HG03108 (cell line): ENCODE measurements at regions not wholly inside any gene's neighbourhood (a gene's known extent, or its start where the extent isn't known, plus 50 kb on each side); places are given as distances from the start of the nearest gene placed in this dataset.

Source experiments
- ATAC-seq: cut with Tn5 transposase; IDR thresholded peaks from one replicate; pipeline ENCODE4 v1.9.1; 2021; ENCODE audit warnings: moderate library complexity; ENCODE audit not compliant: unreplicated experiment

DNA sequence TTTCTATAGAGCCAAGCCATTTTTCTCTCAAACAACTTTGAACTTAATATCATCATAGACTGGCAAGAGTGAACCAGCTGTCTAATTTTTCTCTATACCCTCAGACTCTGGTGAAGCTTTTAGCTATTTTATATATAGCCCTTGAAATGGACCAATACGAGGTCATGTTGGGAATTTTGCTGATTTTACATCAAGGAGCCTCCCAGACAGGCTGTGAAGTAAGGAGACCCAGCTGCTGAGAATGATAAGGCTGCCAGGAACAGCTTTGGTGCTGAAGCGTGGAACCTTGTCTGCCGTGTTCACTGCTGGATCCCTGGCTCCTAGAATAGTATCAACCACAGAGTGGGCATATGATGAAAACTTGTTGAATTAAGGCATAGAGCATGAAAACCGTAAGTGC is 326.2 kb upstream of the NAV3 start:
- no peak for ATAC-seq

DNA sequence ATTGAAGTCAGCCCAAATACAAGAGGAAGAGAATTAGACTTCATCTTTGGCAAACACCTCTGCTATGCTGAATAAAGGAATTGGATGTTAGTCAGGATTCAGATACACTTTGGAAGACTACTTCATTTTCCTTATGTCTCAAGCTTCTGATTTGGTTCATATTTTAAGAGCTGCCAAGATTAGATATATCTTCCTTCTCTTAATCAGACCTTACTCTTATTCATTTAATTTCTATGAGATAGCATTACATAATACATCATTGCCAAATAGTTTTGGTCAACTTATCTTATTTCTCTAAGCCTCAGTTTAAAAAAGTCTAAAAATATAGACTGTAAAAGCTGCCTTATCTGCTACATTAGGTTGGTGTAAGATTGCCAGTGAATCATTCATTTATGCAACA is 330.6 kb upstream of the NAV3 start:
- no peak for ATAC-seq

DNA sequence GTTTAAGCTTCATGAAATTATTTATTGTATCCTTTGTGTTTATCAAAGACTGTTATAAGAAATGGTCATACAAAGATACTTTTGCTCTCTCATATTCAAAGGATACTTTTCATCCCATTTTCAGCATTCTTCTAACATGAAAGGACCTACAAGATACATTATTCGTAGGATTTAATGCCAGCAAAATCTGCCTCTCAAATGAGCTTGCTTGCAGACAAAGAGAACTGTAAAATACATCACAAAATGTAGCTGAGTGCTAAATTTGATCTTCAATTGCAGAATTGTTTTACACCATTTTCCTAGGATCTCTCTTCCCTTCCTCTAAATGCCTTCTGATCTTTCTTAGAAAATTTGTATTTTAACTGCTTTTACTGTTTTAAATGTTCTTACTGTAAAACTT is 333.0 kb upstream of the NAV3 start:
- no peak for ATAC-seq

DNA sequence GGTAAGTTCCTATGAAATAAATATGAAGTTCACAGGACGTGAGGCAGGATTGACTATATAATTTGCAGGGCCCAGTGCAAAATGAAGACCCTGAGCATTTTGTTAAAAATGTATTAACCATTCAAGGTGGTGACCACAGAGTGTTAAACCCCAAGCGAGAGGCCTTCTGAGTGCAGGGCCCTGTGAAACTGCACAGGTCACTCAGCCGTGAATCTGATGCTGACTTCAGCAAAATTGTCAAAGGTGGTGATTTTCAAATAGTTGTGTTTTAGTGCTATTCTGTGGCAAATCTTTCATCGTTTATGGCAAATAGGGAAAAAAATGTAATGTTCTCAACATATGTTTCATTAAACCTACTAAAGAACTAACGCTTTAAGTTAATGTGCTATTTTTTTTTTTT is 334.0 kb upstream of the NAV3 start:
- ATAC-seq, result no peak

DNA sequence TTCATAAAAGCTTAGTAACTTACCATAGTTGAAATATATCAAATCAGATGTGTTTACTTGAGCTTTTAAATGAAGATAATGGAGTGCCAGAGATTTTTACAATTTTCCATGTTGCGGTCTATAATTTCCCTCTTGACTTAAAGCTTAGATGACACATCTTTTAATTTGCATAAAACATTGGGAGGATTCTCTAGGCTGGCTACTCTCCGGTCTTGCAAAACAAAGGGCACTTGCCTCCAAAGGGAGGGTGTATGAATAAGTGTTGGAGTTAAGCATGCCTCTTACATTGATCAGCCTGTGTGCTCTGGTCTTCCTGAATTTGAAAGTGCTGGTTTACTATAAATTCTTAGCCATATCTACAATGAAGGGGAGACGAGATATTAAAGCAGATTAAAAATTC is 336.4 kb upstream of the NAV3 start:
- no peak for ATAC-seq

DNA sequence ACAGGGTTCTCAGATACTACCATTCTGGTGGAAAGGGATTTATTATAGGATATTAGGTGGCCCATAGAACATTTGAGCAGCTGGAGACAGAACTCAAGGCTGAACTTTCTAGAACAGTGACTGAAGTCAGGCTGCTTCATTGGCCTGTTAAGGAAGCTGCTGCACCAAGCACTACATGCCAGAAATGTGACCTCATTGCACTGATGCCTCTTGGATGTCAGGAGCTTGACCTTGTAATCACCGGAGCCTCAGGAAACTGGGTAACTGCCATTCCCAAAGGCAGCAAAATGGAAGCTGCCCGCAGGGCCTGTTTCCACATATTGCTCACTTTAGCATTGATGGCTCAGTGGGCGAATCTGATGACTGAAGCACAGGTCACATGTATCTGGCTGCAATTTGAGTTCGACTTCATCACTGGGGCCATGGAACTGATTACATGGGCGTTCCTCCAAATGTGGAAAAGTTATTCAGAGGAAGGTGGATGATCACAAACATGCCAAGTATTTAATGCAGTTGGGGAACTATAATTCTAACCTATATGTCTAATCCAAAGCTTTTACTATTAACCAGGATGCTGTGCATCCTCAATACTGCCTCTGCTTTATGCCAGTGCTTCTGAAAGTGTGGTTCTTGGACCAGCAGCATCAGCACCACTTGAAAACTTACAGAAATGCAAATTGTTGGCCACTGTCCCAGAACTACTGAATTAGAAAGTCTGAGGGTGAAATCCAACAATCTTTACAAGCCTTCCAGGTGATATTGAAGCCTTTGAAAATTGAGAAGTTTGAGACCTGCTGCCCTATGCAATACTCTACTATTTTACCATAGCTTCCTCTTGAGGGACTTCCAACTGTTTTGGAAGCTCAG is 337.2 kb upstream of the NAV3 start:
- no peak for ATAC-seq

DNA sequence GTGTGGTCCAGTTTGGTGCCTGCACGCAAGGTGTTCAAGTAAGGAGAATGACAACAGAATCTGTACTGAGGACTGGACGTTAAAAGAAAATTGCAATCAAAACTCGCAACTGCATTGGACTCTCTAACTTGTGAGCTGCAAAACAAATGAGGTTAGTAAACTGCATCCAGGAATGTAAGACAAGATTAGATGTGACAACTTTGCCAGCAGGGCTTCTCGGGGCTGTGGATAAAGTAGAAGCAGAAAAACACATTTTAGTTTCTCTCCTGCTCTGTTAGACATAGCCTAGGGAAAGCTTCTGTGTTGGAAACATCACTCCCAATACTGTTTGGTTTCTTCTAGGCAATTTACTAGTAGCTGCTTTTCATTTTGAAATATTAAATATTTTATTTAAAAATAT is 338.2 kb upstream of the NAV3 start:
- ATAC-seq, result no peak

DNA sequence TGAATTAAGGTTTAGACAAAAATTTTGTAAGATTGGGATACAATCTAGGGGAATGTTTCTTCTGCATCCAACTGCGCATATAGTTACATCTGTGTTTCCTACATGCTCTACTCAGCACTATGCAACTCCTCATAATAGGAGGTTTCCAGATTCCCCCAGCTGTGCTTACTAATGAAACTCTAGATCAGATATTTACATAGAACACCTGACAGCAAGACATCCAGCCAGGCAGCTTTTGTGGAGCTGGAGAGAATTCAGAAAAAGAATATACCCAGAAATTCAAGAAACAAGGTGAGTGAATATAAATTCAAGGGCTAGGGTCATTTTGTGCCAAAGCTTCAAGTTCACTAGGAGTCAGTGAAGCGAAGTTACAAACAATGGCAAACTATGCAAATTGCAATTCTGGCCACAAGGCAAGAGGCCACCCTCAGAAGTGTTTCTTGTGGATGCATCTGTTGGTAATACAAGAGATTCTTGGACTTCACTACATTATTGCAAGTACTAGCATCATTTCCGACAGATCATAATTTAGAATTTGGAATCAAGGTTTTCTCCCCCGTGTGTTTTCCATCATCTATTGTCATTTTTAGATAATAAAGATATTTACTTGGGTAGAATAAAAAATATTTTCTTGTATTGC is 341.2 kb upstream of the NAV3 start:
- no peak for ATAC-seq

GRCh38 chr12:77488041-77488620 is 342.6 kb upstream of the NAV3 start:
- no peak for ATAC-seq

- no peak for ATAC-seq
These were observed 343.8 kb upstream of the NAV3 start for GRCh38 chr12:77486872-77487271.

DNA sequence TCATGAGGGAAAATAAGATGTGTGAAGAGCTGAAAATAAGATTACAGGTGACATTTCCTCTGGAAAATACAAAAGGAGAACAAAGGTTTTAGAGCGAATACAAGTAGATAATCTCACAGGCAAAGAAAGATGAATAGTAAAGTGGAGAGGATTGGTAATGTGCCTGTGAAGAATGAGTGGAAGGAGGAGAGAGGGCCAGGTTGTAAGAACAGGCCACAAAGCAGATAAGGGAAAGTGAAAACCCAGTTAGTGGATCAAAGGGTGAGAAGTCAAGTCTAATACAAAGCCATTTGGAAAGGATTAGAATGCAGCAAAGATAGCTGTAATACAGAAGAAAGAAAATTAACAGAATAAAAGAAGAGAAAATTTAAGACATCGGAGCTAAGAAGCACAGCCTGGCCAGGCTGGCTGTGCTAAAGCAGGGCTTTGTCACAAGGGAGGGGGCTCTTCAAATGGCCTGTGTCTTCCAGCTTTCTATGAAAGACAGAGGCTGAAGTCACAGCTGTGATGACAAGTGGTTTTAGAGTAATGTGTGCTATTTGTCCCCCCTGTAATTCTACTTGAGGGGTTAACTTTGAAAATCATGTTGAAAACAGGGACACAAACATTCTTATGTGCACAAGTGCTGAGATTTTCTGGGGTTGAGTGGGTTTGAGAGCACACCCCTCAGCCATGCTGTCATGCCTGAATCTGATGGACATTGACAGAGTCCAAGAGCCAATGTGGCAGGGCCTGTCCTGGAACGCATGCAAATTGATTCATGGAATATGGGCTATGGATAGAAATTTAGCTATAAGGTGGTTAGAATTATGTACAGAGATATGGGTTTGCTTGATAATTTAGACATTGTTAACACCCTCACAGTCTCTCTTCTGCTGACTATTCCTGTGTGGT is 344.5 kb upstream of the NAV3 start:
- no peak for ATAC-seq

GRCh38 chr12:77481687-77482086 is 349.0 kb upstream of the NAV3 start:
- ATAC-seq, result no peak

DNA sequence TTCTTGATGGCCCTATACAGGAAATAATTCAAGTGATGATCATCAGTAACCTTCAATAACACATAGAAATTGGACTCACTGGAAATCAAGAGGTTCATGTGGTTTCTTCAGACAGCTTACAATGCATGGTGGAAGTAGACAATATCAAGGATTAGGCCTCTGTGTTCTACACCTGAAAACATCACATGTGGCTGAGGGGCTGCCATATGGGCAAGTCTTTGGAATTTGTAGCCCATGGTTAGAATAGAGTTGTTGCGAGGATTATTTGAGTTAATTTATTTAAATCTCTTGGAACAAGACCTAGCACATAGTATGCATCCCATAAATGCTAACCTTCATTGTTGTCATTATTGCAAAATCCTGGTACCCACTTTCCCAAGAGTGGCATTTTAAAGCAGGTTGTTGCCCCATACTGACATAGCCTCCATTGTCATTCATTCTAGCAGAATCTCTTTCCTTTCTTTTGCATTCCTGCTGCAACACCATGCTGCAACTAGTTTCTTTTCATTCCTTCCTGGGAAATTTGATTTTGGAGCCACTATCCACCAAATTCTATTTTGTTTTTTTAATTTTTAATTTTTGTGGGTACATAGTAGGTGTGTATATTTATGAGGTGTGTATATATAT is 352.7 kb upstream of the NAV3 start:
- ATAC-seq, result no peak

DNA sequence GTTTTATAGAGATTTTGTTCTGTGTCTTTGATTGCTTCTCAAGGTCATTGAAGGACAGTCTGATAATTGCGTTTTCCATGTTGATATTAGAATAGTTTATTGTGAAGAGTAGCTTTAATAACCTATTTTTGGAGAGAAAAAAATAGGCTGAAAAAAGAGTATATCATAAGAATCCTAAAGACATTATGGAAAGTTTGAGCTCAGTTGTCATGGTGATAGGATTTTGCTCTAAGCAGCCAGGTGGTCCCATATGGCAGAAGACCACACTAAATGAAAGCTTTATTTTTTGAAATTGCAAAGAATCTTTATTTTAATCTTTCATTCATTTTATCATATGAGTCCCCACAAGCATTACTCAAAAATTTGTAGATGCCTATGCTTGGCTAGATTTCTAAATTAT is 358.9 kb upstream of the NAV3 start:
- no peak for ATAC-seq

DNA sequence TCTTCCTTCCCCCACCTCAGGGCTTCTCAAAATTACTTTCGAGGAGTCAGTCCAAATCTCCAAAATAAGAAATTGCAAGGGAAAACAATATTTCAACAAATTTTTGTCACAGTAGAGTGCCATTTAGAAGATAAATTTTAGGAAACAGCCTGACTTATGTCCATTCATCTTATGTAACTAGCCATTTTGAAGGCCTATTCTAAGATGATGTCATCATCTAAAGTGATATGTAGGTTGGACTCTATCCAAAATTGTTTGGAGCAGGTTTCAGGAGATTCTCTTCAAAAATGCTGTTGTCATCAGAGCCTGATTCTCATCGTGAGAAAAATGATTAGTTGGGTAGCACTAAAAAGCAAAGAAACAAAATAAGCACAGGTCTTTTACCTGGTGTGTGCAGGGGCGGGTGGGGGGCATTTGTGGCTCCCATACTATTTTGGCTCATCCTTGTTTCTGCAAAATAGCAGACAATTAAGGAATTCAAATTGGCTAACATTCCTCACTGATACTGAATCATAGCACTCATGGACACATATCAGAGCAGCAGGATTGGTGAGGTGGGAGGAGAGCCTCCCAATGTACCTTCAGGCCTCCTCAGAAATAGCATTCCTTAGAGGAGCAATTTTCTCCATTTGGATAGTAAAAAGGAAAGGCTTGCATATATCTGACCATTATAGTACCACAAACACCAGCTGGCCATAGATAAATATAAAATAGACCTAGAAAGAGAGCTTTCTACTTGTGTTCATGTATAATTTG is 360.9 kb upstream of the NAV3 start:
- no peak for ATAC-seq

DNA sequence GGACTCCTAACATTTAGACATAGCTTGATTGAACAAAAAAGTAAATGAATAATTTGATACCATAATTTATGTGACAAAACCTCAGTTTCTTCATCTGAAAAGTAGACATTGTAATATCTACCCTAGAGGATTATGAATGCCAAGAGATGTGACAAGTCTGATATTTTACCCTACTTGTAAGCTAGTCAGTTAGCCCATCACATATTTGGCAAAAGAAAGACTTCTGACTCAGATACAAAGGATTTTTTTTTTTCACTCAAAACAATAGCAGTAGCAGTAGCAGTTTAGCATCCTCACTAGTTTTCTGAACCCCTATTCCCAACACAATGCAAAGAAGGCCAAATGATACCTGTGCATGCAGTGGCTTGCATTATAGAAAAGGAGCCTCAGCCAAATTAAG is 377.3 kb upstream of the E2F7 start:
- ATAC-seq, result no peak

DNA sequence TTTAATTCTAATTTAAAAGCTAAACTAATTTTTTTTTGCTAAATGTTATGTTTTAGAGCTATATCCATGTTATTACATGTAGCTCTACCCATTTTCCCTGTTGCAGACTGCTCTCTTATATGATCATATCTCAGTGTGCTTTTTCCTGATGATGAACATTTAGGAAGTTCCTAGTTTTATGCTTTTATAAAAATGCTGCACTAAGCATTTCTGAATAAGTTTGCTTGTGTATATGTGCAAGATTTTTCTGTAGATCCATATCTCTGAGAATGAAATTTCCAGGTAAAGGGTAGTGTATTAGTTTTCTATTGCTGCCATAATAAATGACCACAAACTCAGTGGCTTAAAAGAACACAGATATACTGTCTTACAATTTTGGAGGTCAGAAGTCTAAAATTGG is 374.4 kb upstream of the E2F7 start:
- no peak for ATAC-seq

DNA sequence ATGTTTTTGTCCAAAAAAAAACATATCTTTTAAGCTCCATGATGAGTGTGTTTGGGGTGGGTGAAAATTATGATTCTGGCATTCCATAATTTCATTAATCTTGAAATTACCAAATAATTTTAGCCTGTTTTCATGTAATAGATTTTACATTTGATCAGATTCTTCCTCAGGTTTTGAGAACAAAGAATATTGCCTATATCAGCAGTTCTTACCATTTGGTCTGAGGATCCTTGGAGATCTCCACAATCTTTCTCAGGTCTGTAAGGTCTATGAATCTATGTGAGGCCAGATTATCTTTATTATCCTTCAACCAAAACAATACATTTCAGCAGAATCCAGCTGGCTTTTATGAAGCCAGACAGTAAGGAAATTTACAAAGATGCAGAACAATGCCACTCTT is 373.3 kb upstream of the E2F7 start:
- ATAC-seq, result no peak

DNA sequence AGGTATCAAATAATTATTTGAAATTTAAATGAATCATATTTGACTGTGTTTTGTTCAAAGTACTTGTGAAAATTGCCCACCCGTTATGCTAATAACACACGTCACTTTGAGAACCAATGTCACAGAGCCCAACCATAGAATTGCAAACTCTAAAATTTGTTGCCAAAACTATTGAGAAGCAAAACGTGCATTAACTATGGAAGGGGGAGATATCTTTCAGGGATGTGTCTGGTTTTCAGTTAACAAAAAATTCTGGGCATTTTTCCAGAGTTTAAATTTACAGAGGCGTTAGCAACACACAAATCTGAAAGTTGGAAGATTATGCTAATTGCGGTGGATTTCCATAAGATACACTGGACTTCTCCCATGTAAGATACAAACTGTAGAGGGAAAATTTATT is 371.8 kb upstream of the E2F7 start:
- ATAC-seq, result no peak

DNA sequence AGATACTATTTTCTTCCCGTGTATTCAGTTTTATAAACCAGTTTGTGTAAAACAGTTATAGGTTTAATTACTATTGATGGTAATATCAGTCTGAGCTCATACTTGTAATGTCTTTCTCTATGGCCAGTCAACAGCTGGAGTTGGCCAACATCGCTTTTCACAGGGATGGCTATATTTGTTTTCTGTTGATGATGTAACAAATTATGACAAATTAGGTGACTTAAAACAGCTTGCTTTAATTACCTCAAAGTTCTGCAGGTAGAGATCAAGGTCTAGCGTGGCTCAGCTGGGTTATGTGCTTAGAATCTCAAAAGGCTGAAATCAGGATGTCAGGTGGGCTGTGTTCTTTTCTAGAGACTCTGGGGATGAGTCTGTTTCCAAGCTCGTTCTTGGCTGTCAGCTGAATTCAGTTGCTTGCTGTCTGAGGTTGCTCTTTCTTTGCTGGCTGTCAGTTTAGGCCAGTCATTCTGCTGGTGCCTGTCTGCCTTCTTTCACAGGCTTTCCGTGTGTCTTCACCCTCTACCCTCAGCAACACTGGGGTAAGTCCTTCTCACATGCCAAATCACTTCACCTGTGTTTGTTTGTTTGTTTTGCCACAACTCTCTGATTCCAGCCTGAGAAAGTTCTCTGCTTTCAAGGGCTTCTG is 370.2 kb upstream of the E2F7 start:
- ATAC-seq, result no peak
